GM12878 (cell line): ENCODE measurements at regions not wholly inside any gene's neighbourhood (a gene's known extent, or its start where the extent isn't known, plus 50 kb on each side); places are given as distances from the start of the nearest gene placed in this dataset.

Experiments used
- CTCF ChIP-seq, 3 experiments: IDR thresholded peaks in 2 of 3; conservative IDR thresholded peaks in 1 of 3; 2 replicates each; pipeline ENCODE4 v1.5.1; 2011; ENCODE audit warnings: low read depth in 3 of 3, low read length in 3 of 3, mild to moderate bottlenecking in 3 of 3, control low read depth in 2 of 3, moderate library complexity in 2 of 3, inconsistent platforms in 1 of 3, mixed read lengths in 1 of 3; ENCODE audit not compliant: control insufficient read depth in 2 of 3, insufficient read depth in 1 of 3; ENCODE audit errors: extremely low read depth in 1 of 3
- ESRRA ChIP-seq: IDR thresholded peaks from 2 replicates; pipeline ENCODE4 v1.6.1; 2012; ENCODE audit warnings: mild to moderate bottlenecking, low read length, improper control_type of control experiment
- EZH2 ChIP-seq: IDR thresholded peaks from 2 replicates; pipeline ENCODE4 v1.6.1; 2012; ENCODE audit warnings: low read depth, mild to moderate bottlenecking, control low read depth, inconsistent platforms, low read length, borderline replicate concordance; ENCODE audit not compliant: control insufficient read depth
- HDAC2 ChIP-seq: fragments of 200-600 bp; sonication (generic); IDR thresholded peaks from 2 replicates; pipeline ENCODE4 v1.6.1; 2017
- MXI1 ChIP-seq: fragments of 150-350 bp; IDR thresholded peaks from 2 replicates; pipeline ENCODE4 v1.6.1; 2011; ENCODE audit warnings: low read depth, mild to moderate bottlenecking, inconsistent platforms, low read length, improper control_type of control experiment
- POLR2A ChIP-seq: IDR thresholded peaks from 2 replicates; pipeline ENCODE4 v1.6.1; 2011; ENCODE audit warnings: low read depth, mild to moderate bottlenecking, low read length
- SIN3A ChIP-seq: IDR thresholded peaks from 2 replicates; pipeline ENCODE4 v1.6.1; 2012; ENCODE audit warnings: low read depth, low read length, improper control_type of control experiment
- TCF12 ChIP-seq: IDR thresholded peaks from 2 replicates; pipeline ENCODE4 v1.6.1; 2011; ENCODE audit warnings: low read depth, mild to moderate bottlenecking, low read length
- ZNF207 ChIP-seq: fragments of 450-650 bp; IDR thresholded peaks from 2 replicates; pipeline ENCODE4 v1.6.1; 2014; ENCODE audit warnings: antibody characterized with exemption, mild to moderate bottlenecking, borderline replicate concordance
- TF ChIP-seq, protein P1 (sequence below): fragments of 450-650 bp; IDR thresholded peaks from 2 replicates; pipeline ENCODE4 v1.6.1; 2017; ENCODE audit warnings: mild to moderate bottlenecking, moderate library complexity

GRCh38 chr5:145540375-145540774, 294.8 kb downstream of the PRELID2 start:
- TF ChIP-seq TCF12, result no peak
- no peak for TF ChIP-seq POLR2A
- TF ChIP-seq ZNF207, result no peak
- TF ChIP-seq EZH2, result no peak
- no peak for TF ChIP-seq CTCF (IDR thresholded peaks at IDR 0.05 in 2 of 3, conservative IDR thresholded peaks at IDR 0.05 in 1 of 3; ENCODE audit: control insufficient read depth in 2 of 3, extremely low read depth in 1 of 3, insufficient read depth in 1 of 3, low read depth in 3 of 3, low read length in 3 of 3)
- TF ChIP-seq MXI1, result no peak
- TF ChIP-seq HDAC2, result no peak
- TF ChIP-seq, protein P1, sequence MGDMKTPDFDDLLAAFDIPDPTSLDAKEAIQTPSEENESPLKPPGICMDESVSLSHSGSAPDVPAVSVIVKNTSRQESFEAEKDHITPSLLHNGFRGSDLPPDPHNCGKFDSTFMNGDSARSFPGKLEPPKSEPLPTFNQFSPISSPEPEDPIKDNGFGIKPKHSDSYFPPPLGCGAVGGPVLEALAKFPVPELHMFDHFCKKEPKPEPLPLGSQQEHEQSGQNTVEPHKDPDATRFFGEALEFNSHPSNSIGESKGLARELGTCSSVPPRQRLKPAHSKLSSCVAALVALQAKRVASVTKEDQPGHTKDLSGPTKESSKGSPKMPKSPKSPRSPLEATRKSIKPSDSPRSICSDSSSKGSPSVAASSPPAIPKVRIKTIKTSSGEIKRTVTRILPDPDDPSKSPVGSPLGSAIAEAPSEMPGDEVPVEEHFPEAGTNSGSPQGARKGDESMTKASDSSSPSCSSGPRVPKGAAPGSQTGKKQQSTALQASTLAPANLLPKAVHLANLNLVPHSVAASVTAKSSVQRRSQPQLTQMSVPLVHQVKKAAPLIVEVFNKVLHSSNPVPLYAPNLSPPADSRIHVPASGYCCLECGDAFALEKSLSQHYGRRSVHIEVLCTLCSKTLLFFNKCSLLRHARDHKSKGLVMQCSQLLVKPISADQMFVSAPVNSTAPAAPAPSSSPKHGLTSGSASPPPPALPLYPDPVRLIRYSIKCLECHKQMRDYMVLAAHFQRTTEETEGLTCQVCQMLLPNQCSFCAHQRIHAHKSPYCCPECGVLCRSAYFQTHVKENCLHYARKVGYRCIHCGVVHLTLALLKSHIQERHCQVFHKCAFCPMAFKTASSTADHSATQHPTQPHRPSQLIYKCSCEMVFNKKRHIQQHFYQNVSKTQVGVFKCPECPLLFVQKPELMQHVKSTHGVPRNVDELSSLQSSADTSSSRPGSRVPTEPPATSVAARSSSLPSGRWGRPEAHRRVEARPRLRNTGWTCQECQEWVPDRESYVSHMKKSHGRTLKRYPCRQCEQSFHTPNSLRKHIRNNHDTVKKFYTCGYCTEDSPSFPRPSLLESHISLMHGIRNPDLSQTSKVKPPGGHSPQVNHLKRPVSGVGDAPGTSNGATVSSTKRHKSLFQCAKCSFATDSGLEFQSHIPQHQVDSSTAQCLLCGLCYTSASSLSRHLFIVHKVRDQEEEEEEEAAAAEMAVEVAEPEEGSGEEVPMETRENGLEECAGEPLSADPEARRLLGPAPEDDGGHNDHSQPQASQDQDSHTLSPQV, result no peak
- no peak for TF ChIP-seq ESRRA
- no peak for TF ChIP-seq SIN3A
